ENCODE measurements at regions not wholly inside any gene's neighbourhood (a gene's known extent, or its start where the extent isn't known, plus 50 kb on each side); places are given as distances from the start of the nearest gene placed in this dataset.

DNA sequence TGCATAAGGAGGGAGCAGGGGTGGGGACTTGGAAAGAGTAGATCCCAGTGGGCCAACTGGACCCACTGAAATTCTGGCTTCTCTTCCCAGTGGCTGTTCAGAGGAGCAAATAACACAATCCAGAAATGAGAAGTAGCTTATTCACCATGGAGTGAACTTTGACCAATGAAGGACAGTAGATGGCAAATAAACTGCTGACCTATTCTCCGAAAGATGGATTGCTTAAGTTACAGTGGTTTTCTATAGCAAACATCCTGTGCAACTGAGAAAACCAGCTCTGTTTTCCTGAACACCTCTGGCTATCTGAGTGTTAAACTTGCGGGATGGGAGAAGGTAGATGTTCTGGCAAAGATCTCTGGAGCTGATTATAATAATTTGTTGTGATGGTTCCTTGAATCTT, 325.1 kb downstream of the SPATA31D1 start:
- no peak for TF ChIP-seq CTCF (IDR thresholded peaks at IDR 0.05)
- no peak for TF ChIP-seq POLR2A (IDR thresholded peaks at IDR 0.05; ENCODE audit: low read length)
- TF ChIP-seq BHLHE40 (IDR thresholded peaks at IDR 0.05; ENCODE audit: low read depth, low read length): no peak
- TF ChIP-seq PBX3 (IDR thresholded peaks at IDR 0.05): no peak
- TF ChIP-seq CBX8 (IDR thresholded peaks at IDR 0.05): no peak
- no peak for TF ChIP-seq CHD2 (IDR thresholded peaks at IDR 0.05; ENCODE audit: low read length, partially characterized antibody)
- no peak for TF ChIP-seq CBX2 (IDR thresholded peaks at IDR 0.05; ENCODE audit: borderline replicate concordance, low read depth)
- TF ChIP-seq CEBPB (IDR thresholded peaks at IDR 0.05): no peak
- TF ChIP-seq ZFP36 (IDR thresholded peaks at IDR 0.05; ENCODE audit: borderline replicate concordance, partially characterized antibody): no peak
- no peak for TF ChIP-seq RNF2 (IDR thresholded peaks at IDR 0.05; ENCODE audit: borderline replicate concordance, low read depth)
- no peak for TF ChIP-seq ATOH8 (CRISPR knock-in tag; IDR thresholded peaks at IDR 0.05; ENCODE audit: low read depth)

All from A549 (cell line).